GM12878 (cell line): ENCODE measurements at regions not wholly inside any gene's neighbourhood (a gene's known extent, or its start where the extent isn't known, plus 50 kb on each side); places are given as distances from the start of the nearest gene placed in this dataset.

Experiments used
- ATAC-seq: fragments of 200-7000 bp; cut with Tn5 transposase; 3 replicates; pipeline ENCODE4 v1.9.1; 2020; ENCODE audit warnings: mild to moderate bottlenecking, moderate library complexity
- BruUV-seq: library from RNA; stranded (reverse); fragments of 400-500 nt; replicated peaks from 2 replicates; lab custom pipeline; 2021; lab: Mats Ljungman, UMichigan
- CTCF ChIA-PET: fragments of 300-600 bp; sonication (Branson Sonifier 250); formaldehyde crosslinking; extraction: SDS; loops from one replicate; lab custom pipeline; 2021; ENCODE audit warnings: inconsistent platforms; lab: Yijun Ruan, JAX
- POLR2A ChIA-PET: fragments of 350-600 bp; formaldehyde crosslinking; extraction: SDS; loops from one replicate; lab custom pipeline; 2021; ENCODE audit warnings: inconsistent platforms; lab: Charles Lee
- RAD21 ChIA-PET: fragments of 300-600 bp; sonication (Branson Sonifier 250); formaldehyde crosslinking; loops from one replicate; lab custom pipeline; 2023; ENCODE audit warnings: antibody characterized with exemption; ENCODE audit not compliant: unreplicated experiment; lab: Charles Lee
- SMC1A ChIA-PET: fragments of 300-600 bp; sonication (Branson Sonifier 250); formaldehyde crosslinking; loops from one replicate; lab custom pipeline; 2023; ENCODE audit not compliant: unreplicated experiment, uncharacterized antibody; lab: Charles Lee
- DNase-seq: peaks from one replicate; pipeline ENCODE4 v3.0.0-alpha.2; 2011; ENCODE audit warnings: low read depth, low spot score
- FAIRE-seq: peaks from 3 replicates; lab custom pipeline; 2011; peaks lifted over from hg19 to GRCh38; lab: Jason Lieb, UNC
- H2AFZ ChIP-seq: 2 replicates; pipeline ENCODE4 v1.6.0; 2011; ENCODE audit warnings: low read depth, low read length, control low read depth; ENCODE audit not compliant: control insufficient read depth
- H3K27ac ChIP-seq: 2 replicates; pipeline ENCODE4 v1.5.1; 2011; ENCODE audit warnings: control low read depth; ENCODE audit not compliant: control insufficient read depth, insufficient read depth
- H3K27me3 ChIP-seq, 2 experiments: replicated peaks in 1 of 2; 2 replicates each; pipeline versions ENCODE4 v1.6.0 to v1.6.1; 2011; ENCODE audit warnings: low read length in 1 of 2; ENCODE audit not compliant: control insufficient read depth in 2 of 2, insufficient read depth in 2 of 2
- H3K36me3 ChIP-seq, 2 experiments: 2 replicates each; pipeline ENCODE4 v1.5.1; 2011; ENCODE audit warnings: low read length in 1 of 2; ENCODE audit not compliant: control insufficient read depth in 2 of 2, insufficient read depth in 2 of 2
- H3K4me1 ChIP-seq: 2 replicates; pipeline ENCODE4 v1.6.1; 2011; ENCODE audit warnings: mild to moderate bottlenecking, low read length, moderate library complexity, mixed read lengths; ENCODE audit not compliant: control insufficient read depth, insufficient read depth
- H3K4me2 ChIP-seq: 2 replicates; pipeline ENCODE4 v1.6.0; 2011; ENCODE audit warnings: control low read depth; ENCODE audit not compliant: control insufficient read depth, insufficient read depth
- H3K4me3 ChIP-seq: fragments of 200-600 bp; sonication (generic); 2 replicates; pipeline ENCODE4 v1.5.1; 2016
- H3K79me2 ChIP-seq: 2 replicates; pipeline ENCODE4 v1.6.0; 2011; ENCODE audit warnings: low read length; ENCODE audit not compliant: control insufficient read depth, insufficient read depth
- H3K9ac ChIP-seq: 2 replicates; pipeline ENCODE4 v1.8.0; 2011; ENCODE audit warnings: low read length, control low read depth, mixed read lengths; ENCODE audit not compliant: control insufficient read depth, insufficient read depth
- H3K9me3 ChIP-seq: replicated peaks from 3 replicates; pipeline ENCODE4 v1.5.1; 2011; ENCODE audit warnings: mild to moderate bottlenecking, low read length; ENCODE audit not compliant: control insufficient read depth, insufficient read depth
- H4K20me1 ChIP-seq: 2 replicates; pipeline ENCODE4 v1.6.0; 2011; ENCODE audit not compliant: control insufficient read depth, insufficient read depth
- E2F8 ChIP-seq: fragments of 450-650 bp; IDR thresholded peaks from 2 replicates; pipeline ENCODE4 v1.6.1; 2018; ENCODE audit warnings: mild to moderate bottlenecking, low read depth, moderate library complexity; ENCODE audit not compliant: partially characterized antibody
- EGR1 ChIP-seq, 2 experiments: IDR thresholded peaks; 1 replicate in 1 of 2; 2 replicates in 1 of 2; pipeline ENCODE4 v1.6.1; 2011 to 2012; ENCODE audit warnings: low read depth in 2 of 2, low read length in 2 of 2, borderline replicate concordance in 1 of 2, mild to moderate bottlenecking in 1 of 2, moderate library complexity in 1 of 2
- FOXK2 ChIP-seq: fragments of 450-650 bp; IDR thresholded peaks from 2 replicates; pipeline ENCODE4 v1.6.1; 2017; ENCODE audit warnings: mild to moderate bottlenecking, moderate library complexity
- MLLT1 ChIP-seq: fragments of 450-650 bp; IDR thresholded peaks from 2 replicates; pipeline ENCODE4 v1.6.1; 2016; ENCODE audit warnings: mild to moderate bottlenecking
- NFYA ChIP-seq: IDR thresholded peaks from 2 replicates; pipeline ENCODE4 v1.6.1; 2011; ENCODE audit warnings: low read depth, mild to moderate bottlenecking, low read length, improper control_type of control experiment, borderline replicate concordance
- NFYB ChIP-seq: IDR thresholded peaks from 2 replicates; pipeline ENCODE4 v1.6.1; 2011; ENCODE audit warnings: low read depth, mild to moderate bottlenecking, low read length, improper control_type of control experiment, moderate library complexity; ENCODE audit not compliant: insufficient read depth
- POLR2AphosphoS2 ChIP-seq: IDR thresholded peaks from 2 replicates; pipeline ENCODE4 v1.6.1; 2011; ENCODE audit warnings: low read depth, mild to moderate bottlenecking, low read length, improper control_type of control experiment, moderate library complexity
- POU2F2 ChIP-seq: IDR thresholded peaks from 3 replicates; pipeline ENCODE4 v1.6.1; 2011; ENCODE audit warnings: low read depth, mild to moderate bottlenecking, low read length, borderline replicate concordance
- SRF ChIP-seq, 2 experiments: IDR thresholded peaks; 2 replicates each; pipeline ENCODE4 v1.6.1; 2011; ENCODE audit warnings: low read depth in 2 of 2, low read length in 2 of 2, mild to moderate bottlenecking in 1 of 2, moderate library complexity in 1 of 2
- SUPT20H ChIP-seq: IDR thresholded peaks from 2 replicates; pipeline ENCODE4 v1.6.1; 2011; ENCODE audit warnings: low read depth, mild to moderate bottlenecking, low read length, moderate library complexity, borderline replicate concordance; ENCODE audit not compliant: control insufficient read depth
- TCF12 ChIP-seq: IDR thresholded peaks from 2 replicates; pipeline ENCODE4 v1.6.1; 2011; ENCODE audit warnings: low read depth, mild to moderate bottlenecking, low read length
- WGBS: methylation state at CpG from one replicate; pipeline ENCODE4 v1.1.6; 2016; ENCODE audit warnings: low lambda C conversion rate; ENCODE audit not compliant: insufficient replicate concordance, insufficient coverage; ENCODE audit errors: missing lambda C conversion rate; 5-methylcytosine and 5-hydroxymethylcytosine counted together
- in situ Hi-C: fragments of 300-500 bp; cut with MboI; formaldehyde crosslinking; loops from 9 replicates; pipeline ENCODE4 v1.14.3; 2018; ENCODE audit warnings: mixed read lengths
- intact Hi-C: fragments of 100-400 bp; cut with micrococcal nuclease; formaldehyde crosslinking; loops from one replicate; pipeline ENCODE4 v1.14.2; 2022; ENCODE audit not compliant: unreplicated experiment
- TF ChIP-seq, protein P1 (sequence below): IDR thresholded peaks from 2 replicates; pipeline ENCODE4 v1.6.1; 2011; ENCODE audit warnings: low read depth, low read length, improper control_type of control experiment, borderline replicate concordance

DNA sequence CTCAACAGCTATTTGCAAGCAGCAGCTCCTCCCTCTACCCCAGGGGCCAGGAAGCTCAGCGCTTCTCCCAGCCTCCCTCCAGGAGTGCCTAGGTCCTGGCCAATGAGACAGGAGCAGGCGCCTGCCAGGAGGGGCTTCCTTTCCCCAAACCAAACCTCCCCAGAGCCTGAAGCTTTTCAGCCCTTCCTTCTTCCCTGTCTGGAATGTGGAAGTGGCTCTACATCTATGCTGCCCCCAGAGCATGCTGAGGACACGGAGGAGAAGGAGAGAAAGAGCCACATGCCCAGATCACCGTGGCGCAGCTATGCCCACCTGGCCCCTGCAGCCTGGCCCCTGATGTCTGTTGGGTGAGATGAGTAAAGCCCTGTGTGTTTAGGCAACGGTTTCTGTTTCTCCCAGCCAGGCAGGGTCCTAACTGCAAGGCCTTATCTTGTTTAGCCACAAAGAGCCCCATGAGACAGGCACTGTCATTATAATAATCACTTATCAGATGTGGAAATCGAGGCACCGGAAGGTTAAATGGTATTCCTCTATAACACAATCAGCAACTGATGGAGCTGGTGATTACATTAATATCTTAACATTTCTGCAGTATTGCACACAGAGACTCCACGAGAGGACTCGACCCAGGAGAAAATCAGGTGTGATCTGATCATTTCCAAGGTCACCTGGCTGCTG, 315.8 kb downstream of the CTTN start:
- CTCF ChIA-PET, result interaction anchor here (0.6 kb wide), 1 partner anchor 230 kb away, joined by 3 read pairs; no protein-coding TSS in a partner anchor
- SMC1A ChIA-PET, result no interaction called here
- RAD21 ChIA-PET, result no interaction called here
- BruUV-seq, result no TSS peak
- TF ChIP-seq SUPT20H, result no peak
- TF ChIP-seq NFYA, result no peak
- TF ChIP-seq E2F8, result no peak
- TF ChIP-seq, protein P1, sequence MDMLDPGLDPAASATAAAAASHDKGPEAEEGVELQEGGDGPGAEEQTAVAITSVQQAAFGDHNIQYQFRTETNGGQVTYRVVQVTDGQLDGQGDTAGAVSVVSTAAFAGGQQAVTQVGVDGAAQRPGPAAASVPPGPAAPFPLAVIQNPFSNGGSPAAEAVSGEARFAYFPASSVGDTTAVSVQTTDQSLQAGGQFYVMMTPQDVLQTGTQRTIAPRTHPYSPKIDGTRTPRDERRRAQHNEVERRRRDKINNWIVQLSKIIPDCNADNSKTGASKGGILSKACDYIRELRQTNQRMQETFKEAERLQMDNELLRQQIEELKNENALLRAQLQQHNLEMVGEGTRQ, result no peak
- no peak for TF ChIP-seq POU2F2
- TF ChIP-seq EGR1 (IDR thresholded peaks at IDR 0.05; ENCODE audit: borderline replicate concordance in 1 of 2, low read depth in 2 of 2, low read length in 2 of 2), result no peak
- TF ChIP-seq SRF (IDR thresholded peaks at IDR 0.05; ENCODE audit: low read depth in 2 of 2, low read length in 2 of 2), result no peak
- no peak for TF ChIP-seq FOXK2
- no peak for TF ChIP-seq MLLT1
- no peak for TF ChIP-seq TCF12
- TF ChIP-seq POLR2AphosphoS2, result no peak
- no peak for TF ChIP-seq NFYB
- no peaks in the 10 kb centered on the region for H3K4me1 ChIP-seq
- no peak overlapping the region for H3K4me3 ChIP-seq
- H3K27me3 ChIP-seq, result no peaks in the 10 kb centered on the region; a peak in 2 of 4 replicates
- no peak for FAIRE-seq
- H4K20me1 ChIP-seq, result no peaks in the 10 kb centered on the region
- no peak overlapping the region for H2AFZ ChIP-seq
- no peak for ATAC-seq
- in situ Hi-C loops (no loop called here), intact Hi-C loops (no loop called here)
- H3K4me2 ChIP-seq, result no peak overlapping the region
- POLR2A ChIA-PET, result no interaction called here
- H3K27ac ChIP-seq, result no peak overlapping the region
- no peaks in the 10 kb centered on the region for H3K36me3 ChIP-seq
- no peak overlapping the region for H3K9ac ChIP-seq
- H3K79me2 ChIP-seq, result no peaks in the 10 kb centered on the region
- no peaks in the 10 kb centered on the region for H3K9me3 ChIP-seq
- no peak for DNase-seq
- 20% methylated on average over 10 of the region's 10 CpGs for WGBS
